Endothelial cell of hepatic sinusoid (primary cell): ENCODE measurements at regions not wholly inside any gene's neighbourhood (a gene's known extent, or its start where the extent isn't known, plus 50 kb on each side); places are given as distances from the start of the nearest gene placed in this dataset.
"Not testable (repeated sequence)": the region's sequence is repeated elsewhere in the genome, so short reads cannot be mapped to it uniquely, and the experiment has no call there.

Source experiments
- in situ Hi-C: cut with HindIII; loops from 2 replicates; pipeline ENCODE4 v1.10.0; 2017; ENCODE audit warnings: low sequenced_read_pairs

GRCh38 chr13:58472483-58472882 lies 840.9 kb downstream of the PCDH17 start:
- in situ Hi-C loops, result no loop called here

DNA sequence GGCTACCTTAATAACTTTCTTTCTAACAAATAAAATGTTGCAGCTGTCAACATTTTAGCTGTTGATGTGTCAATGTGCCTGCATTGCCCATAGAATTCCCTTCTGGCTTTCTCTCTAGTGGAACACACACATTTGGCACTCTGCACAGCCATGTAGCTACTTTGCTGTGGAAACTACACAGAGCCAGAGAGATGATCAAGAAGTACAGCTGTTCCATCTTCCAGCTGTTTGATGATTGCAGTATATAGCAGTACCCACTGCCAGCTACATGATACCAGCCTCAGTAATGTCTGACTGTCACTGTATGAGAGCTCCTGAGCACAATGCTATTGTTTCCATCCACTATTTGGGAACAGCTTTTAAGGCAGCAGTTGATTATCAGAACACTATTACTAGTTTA lies 843.0 kb downstream of the PCDH17 start:
- in situ Hi-C loops, result no loop called here

- in situ Hi-C loops, result no loop called here
Observed at GRCh38 chr13:58476206-58476918, 844.8 kb downstream of the PCDH17 start.

- in situ Hi-C loops, result no loop called here
Observed at GRCh38 chr13:58478858-58479257, 847.3 kb downstream of the PCDH17 start.

GRCh38 chr13:58480061-58480460 lies 848.5 kb downstream of the PCDH17 start:
- in situ Hi-C loops, result no loop called here

DNA sequence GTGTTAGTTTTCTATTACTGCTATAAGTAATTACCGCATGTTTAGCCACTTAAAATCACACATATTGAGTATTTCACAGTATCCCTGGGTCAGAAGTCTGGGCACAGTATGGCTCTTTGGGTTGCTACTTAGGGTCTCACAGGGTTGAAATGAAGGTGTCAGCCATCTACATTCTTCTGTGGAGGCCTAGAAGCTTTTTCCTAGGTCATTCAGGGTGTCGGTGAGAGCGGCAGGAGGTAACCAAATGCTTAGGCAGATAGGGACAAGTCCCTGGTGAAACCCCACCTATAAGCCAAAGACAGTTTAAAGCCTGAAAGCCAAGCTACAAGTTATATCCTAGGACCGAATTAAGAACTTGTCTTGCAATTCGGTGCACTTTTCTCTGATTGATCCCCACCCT lies 856.7 kb downstream of the PCDH17 start:
- in situ Hi-C loops, result no loop called here

GRCh38 chr13:58495668-58496067 lies 864.1 kb downstream of the PCDH17 start:
- in situ Hi-C loops, result no loop called here

- in situ Hi-C loops, result no loop called here
Observed at GRCh38 chr13:58500938-58501337, 869.4 kb downstream of the PCDH17 start.

DNA sequence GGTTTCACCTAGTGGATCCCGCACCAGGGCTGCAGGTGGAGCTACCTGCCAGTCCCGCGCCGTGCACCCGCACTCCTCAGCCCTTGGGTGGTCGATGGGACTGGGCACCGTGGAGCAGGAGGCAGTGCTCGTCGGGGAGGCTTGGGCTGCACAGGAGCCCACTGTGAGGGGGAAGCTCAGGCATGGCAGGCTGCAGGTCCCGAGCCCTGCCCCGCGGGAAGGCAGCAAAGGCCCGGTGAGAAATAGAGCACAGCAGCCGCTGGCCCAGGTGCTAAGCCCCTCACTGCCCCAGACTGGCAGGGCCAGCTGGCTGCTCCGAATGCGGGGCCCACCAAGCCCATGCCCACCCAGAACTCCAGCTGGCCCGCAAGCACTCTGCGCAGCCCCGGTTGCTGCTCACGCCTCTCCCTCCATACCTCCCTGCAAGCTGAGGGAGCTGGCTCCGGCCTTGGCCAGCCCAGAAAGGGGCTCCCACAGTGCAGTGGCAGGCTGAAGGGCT lies 872.7 kb downstream of the PCDH17 start:
- in situ Hi-C loops, result not testable (repeated sequence)

- in situ Hi-C loops, result not testable (repeated sequence)
Observed at GRCh38 chr13:58505262-58505920, 873.8 kb downstream of the PCDH17 start.

DNA sequence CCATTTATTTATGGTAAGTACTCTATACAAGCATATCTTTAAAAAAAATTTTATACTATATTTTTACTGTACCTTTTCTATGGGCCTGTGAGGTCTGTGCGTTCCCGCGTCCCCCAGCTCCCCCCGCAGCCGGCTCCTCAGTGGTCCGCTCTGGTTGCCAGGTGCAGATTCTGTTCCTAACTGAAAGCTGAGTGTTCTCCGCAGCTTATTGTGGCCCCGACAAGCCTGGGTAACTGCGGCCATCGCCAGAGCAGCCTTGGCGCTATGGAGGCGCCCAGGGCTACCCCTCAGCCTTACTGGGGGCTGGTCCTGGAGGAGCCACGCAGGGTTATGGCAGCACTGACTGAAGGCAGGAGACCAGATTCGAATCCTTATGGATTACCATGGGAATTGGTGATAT lies 896.8 kb downstream of the PCDH17 start:
- in situ Hi-C loops, result no loop called here

DNA sequence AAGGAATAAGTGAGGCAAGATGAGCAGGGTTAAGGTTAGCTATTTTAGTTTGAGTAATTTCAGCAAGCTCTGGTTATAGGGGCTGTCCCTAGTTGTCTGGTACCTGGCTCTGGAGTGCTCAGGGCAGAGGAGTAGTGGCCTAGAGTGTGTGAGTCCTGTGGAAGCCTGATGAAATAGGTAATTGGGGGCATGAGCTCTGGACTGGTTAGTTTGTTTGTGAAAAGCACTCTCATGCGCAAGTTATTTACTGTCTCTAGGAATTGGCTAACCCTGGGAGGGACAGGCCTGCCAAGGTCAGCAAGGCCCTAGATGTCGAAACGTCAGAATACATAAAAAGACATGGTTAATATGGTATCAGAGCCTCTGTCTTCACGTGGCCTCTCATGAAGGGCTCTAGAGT lies 900.1 kb downstream of the PCDH17 start:
- in situ Hi-C loops, result no loop called here

DNA sequence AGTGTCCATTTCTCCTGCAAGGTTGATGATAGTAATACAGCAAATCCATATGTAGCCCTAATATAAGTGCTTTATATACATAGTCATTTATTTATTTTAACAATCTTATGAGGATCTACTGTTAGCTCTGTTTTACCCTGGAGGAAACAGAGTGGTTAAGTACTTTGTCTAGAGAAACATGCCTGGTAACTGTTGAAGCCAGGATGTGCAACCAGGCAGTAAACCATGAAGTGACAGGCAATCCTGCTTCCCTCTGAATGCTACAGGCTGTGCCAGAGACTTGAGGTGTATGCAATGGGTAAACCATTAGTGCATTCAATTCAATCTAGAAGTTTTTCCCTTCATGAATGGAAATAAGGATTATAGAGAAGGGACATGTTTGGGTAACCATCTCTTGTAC lies 911.0 kb downstream of the PCDH17 start:
- in situ Hi-C loops, result no loop called here

DNA sequence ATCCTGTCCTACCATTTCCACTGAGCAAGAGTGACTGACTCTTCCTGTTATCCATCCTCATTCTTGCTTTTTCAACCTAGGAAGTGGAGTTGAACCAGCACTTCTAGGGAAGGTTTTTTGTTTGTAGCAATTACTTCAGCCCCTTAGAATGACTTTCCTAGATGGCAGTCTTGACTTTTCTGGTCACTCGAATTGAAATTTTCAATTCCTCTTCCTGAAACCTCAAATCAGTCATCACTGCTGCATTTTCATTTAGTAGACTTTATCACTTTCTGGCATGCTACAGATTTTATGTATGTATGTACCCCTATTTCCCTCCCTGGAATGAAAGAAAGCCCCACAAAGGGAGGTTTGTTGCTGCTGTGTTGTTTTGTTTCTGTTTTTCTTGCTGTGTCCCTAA lies 915.9 kb downstream of the PCDH17 start:
- in situ Hi-C loops, result no loop called here

DNA sequence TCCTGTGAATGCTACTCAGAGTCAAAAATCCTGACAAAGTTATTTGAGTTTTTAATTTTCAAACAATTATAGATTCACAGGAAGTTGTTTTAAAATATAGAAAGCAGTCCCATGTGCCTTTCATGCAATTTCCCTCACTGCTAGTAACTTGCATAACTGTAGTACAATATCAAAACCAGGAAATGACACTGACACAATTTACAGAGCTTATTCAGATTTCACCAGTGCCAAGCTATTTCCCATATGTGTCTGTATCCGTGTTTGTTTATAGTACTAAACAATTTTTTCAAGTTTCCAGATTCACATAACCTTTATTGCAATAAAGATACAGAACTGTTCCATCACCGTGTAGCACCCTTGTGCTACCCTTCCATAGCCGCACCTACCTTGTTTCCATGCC lies 934.6 kb downstream of the PCDH17 start:
- in situ Hi-C loops, result no loop called here

- in situ Hi-C loops, result no loop called here
Observed at GRCh38 chr13:58573743-58574142, 942.2 kb downstream of the PCDH17 start.

DNA sequence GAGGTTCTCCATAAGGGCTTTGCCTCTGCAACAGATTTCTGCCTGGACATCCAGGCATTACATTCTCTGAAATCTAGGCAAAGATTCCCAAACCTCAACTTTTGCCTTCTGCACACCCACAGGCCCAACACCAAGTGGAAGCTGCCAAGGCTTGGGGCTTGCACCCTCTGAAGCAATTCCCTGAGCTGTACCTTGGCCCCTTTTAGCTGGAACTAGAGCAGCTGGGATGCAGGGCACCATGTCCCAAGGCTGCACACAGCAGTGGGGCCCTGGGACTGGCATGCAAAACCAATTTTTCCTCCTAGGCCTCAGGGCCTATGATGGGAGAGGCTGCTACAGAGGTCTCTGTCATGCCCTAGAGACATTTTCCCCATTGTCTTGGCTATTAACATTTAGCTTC lies 943.2 kb downstream of the PCDH17 start:
- in situ Hi-C loops, result no loop called here

GRCh38 chr13:58579468-58579867 lies 947.9 kb downstream of the PCDH17 start:
- in situ Hi-C loops, result no loop called here

DNA sequence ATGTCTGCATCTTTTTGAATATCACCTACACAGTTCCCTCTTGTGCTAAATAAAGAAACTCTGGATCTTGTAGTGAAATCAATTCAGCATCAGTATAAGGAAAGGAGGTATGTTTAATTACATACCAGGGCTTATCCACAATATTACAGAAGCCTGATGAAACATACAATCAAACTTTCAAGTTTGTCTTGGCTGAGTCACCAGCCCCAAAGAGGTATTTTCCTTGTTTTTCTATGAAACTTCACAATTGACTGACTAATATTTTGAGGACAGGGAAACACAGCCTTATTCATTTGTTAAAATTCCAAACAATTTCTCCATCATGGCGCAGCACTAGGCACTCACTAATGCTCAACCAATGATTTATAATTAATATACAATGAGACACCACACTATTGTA lies 952.4 kb downstream of the PCDH17 start:
- in situ Hi-C loops, result no loop called here

GRCh38 chr13:58584610-58585009 lies 953.1 kb downstream of the PCDH17 start:
- in situ Hi-C loops, result no loop called here

DNA sequence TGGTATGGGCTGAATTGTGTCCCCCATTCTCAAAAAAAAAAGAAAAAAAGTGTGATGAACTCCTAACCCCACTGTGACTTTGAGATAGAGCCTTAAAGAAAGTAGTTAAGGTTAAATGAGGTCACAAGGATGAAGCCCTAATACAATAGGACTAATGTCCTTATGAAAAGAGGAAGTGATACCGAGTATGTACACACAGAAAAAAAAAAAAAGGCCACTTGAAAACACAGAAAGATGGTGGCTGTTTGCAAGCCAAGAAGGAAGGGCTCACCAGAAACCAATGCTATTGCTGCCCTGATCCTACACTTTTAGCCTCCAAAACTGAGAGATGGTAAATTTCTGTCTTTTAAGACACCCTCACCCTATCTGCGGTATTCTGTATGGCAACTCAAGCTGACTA lies 955.6 kb downstream of the PCDH17 start:
- in situ Hi-C loops, result no loop called here

- in situ Hi-C loops, result no loop called here
Observed at GRCh38 chr13:58592052-58592451, 960.5 kb downstream of the PCDH17 start.

- in situ Hi-C loops, result no loop called here
Observed at GRCh38 chr13:58592786-58593185, 961.2 kb downstream of the PCDH17 start.
